Sigmoid colon (tissue), 6 donors: ENCODE measurements at regions not wholly inside any gene's neighbourhood (a gene's known extent, or its start where the extent isn't known, plus 50 kb on each side); places are given as distances from the start of the nearest gene placed in this dataset.

ENCODE experiments used
- DNase-seq: peaks from one replicate; pipeline ENCODE4 v3.0.0-alpha.2; 2019
- H3K27ac ChIP-seq, 4 donors: fragments of 200-600 bp; sonication (generic); one replicate each; pipeline ENCODE4 v1.5.1; 2016 to 2019; ENCODE audit warnings: mild to moderate bottlenecking in 1 of 4
- H3K27me3 ChIP-seq, 3 donors: fragments of 200-600 bp; sonication (generic); one replicate each; pipeline ENCODE4 v1.5.1; 2019; ENCODE audit warnings: mild to moderate bottlenecking in 1 of 3
- H3K36me3 ChIP-seq, 4 donors: fragments of 200-600 bp; sonication (generic); one replicate each; pipeline ENCODE4 v1.5.1; 2016 to 2019
- H3K4me1 ChIP-seq, 4 donors: fragments of 200-600 bp; sonication (generic); one replicate each; pipeline ENCODE4 v1.5.1; 2017 to 2019
- H3K4me3 ChIP-seq, 4 donors: fragments of 200-600 bp; sonication (generic); one replicate each; pipeline ENCODE4 v1.5.1; 2017 to 2019; ENCODE audit warnings: mild to moderate bottlenecking in 2 of 4, moderate library complexity in 1 of 4
- H3K9me3 ChIP-seq, 4 donors: fragments of 200-600 bp in 3 of 4; sonication (generic) in 3 of 4; one replicate each; pipeline versions ENCODE4 v1.5.1 to v1.6.1; 2013 to 2019
- EP300 ChIP-seq, 4 donors: sonication (generic); formaldehyde crosslinking; IDR thresholded peaks; one replicate each; pipeline ENCODE4 v1.6.1; 2017; ENCODE audit warnings: antibody characterized with exemption in 4 of 4
- POLR2A ChIP-seq, 2 donors: fragments of 450-650 bp; IDR thresholded peaks; one replicate each; pipeline ENCODE4 v1.6.1; 2016; ENCODE audit warnings: antibody characterized with exemption in 2 of 2, mild to moderate bottlenecking in 2 of 2, moderate library complexity in 2 of 2
- POLR2AphosphoS5 ChIP-seq, 4 donors: sonication (generic); formaldehyde crosslinking; IDR thresholded peaks; one replicate each; pipeline ENCODE4 v1.6.1; 2017; ENCODE audit warnings: antibody characterized with exemption in 4 of 4
- WGBS, 2 donors: extraction: QIAGEN DNeasy Blood & Tissue Kit; methylation state at CpG; one replicate each; pipeline ENCODE4 v1.1.7; 2013; 5-methylcytosine and 5-hydroxymethylcytosine counted together
- intact Hi-C: fragments of 100-400 bp; cut with DNase I; formaldehyde crosslinking; loops from one replicate; pipeline ENCODE4 v1.15.1; 2023
- TF ChIP-seq, protein P1 (sequence below), 4 experiments: fragments of 450-650 bp in 3 of 4; fragments of 200-600 bp in 1 of 4; IDR thresholded peaks; one replicate each; pipeline ENCODE4 v1.5.1; 2016 to 2019; ENCODE audit warnings: antibody characterized with exemption in 4 of 4, mild to moderate bottlenecking in 3 of 4, moderate library complexity in 2 of 4
- donor health status: healthy with polysubstance abuse.
- donor health status: healthy.

DNA sequence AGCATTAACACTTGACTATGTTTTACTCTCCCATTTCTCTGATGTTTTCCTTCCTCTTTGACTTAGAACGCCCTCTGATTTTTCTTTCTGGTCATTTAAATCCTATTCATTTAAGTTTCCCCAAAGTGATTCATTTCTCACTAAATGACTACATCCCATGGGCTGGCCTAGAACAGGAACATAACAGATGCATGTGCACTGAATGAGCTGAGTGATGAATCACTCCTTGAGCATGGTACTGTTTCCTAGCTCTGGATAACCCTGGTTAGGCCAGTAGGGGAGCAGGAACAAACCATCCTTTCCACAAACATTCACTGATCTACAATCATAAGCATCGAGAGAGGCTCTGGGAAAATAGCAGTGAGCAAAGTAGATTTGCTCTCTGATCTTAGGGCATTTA is 221.9 kb upstream of the SETBP1 start:
- DNase-seq: no peak
- Histone ChIP-seq H3K36me3 (no peaks in the 10 kb centered on the region), H3K4me3 (no peak overlapping the region), H3K9me3 (no peaks in the 10 kb centered on the region), H3K27ac (no peak overlapping the region), H3K27me3 (no peaks in the 10 kb centered on the region), H3K4me1 (peaks cover 0 to 7% (median 0%) of the 10 kb centered on the region in 4 donors)
- WGBS, 2 donors: 63 to 79% methylated on average over 2 of the region's 2 CpGs
- TF ChIP-seq POLR2AphosphoS5 (IDR thresholded peaks at IDR 0.05): no peak
- no peak for TF ChIP-seq EP300 (IDR thresholded peaks at IDR 0.05)
- TF ChIP-seq, protein P1, sequence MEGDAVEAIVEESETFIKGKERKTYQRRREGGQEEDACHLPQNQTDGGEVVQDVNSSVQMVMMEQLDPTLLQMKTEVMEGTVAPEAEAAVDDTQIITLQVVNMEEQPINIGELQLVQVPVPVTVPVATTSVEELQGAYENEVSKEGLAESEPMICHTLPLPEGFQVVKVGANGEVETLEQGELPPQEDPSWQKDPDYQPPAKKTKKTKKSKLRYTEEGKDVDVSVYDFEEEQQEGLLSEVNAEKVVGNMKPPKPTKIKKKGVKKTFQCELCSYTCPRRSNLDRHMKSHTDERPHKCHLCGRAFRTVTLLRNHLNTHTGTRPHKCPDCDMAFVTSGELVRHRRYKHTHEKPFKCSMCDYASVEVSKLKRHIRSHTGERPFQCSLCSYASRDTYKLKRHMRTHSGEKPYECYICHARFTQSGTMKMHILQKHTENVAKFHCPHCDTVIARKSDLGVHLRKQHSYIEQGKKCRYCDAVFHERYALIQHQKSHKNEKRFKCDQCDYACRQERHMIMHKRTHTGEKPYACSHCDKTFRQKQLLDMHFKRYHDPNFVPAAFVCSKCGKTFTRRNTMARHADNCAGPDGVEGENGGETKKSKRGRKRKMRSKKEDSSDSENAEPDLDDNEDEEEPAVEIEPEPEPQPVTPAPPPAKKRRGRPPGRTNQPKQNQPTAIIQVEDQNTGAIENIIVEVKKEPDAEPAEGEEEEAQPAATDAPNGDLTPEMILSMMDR (IDR thresholded peaks at IDR 0.05): no peak
- no peak for TF ChIP-seq POLR2A (IDR thresholded peaks at IDR 0.05)
- intact Hi-C loops: no loop called here

DNA sequence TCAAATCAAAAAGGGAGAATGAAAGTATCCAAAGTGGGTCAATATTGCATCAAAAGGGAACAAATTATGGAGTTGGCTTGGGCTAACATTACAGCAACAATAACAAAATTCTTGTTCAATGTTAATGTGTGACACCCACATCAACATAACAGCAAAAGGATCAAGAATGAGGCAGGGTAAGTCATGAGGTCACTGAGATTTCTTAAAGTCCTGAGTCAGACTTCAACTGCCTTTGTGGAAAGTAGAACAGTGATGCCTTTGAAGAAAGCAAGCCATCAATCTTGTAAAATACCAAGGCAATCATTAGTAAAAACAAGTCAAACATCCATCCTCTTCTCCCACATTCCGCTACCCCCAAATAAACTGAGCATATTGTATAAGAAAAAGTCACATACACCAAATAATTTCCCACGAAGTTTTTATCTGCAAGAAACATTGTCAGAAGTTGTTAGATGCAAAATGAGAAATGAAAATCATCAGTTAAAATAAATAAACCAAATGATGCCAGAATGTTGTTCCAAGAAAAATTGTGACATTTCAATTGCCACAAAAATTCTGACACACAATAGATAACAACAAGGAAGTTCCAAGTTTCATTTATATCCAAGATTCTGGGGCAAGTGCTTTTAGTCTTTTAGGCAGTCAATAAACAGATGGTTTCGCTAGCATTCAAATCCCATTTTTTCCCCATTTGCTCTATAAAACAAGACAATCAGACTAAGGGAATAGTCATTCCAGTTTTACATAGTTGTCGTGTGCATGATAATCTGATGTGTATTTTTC is 216.1 kb upstream of the SETBP1 start:
- 58 to 59% methylated on average over 4 of the region's 4 CpGs for WGBS, 2 donors
- Histone ChIP-seq H3K4me3 (no peak overlapping the region), H3K9me3 (no peaks in the 10 kb centered on the region), H3K27me3 (no peaks in the 10 kb centered on the region), H3K36me3 (no peaks in the 10 kb centered on the region), H3K27ac (peak overlapping the region in 1 of 4 donors; percentile 54), H3K4me1 (peaks cover 0 to 29% (median 13%) of the 10 kb centered on the region in 4 donors)
- TF ChIP-seq POLR2A (IDR thresholded peaks at IDR 0.05) (no peak), POLR2AphosphoS5 (IDR thresholded peaks at IDR 0.05) (no peak), EP300 (IDR thresholded peaks at IDR 0.05) (no peak)
- TF ChIP-seq, protein P1 (IDR thresholded peaks at IDR 0.05): no peak
- DNase-seq: no peak
- intact Hi-C loops: no loop called here

DNA sequence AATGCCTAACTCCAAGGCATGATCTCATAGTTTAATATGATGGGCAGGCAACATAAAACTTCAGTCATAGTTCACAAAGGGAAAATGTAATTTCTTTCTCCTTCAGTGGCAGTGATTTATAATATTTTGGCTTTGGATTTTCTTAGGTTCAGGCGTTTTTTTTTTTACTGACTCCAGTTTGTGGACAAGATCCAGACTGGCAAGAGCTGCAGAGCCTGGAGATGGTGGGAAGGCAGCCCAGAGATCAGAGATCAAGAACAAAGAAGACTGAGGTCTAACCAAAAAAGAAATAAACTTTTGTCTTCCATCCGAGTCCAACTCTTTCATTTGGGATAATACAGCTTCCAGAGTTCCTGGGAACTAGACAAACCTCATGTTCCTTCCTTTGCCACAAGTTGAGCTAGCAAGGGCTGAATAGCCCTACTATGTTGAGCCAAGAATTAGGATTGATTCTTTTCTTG is 215.3 kb upstream of the SETBP1 start:
- TF ChIP-seq EP300 (IDR thresholded peaks at IDR 0.05): no peak
- peak in 2 of 4 donors; percentile 54 to 55 for TF ChIP-seq POLR2AphosphoS5 (IDR thresholded peaks at IDR 0.05)
- no peaks in the 10 kb centered on the region for H3K9me3 ChIP-seq
- peak overlapping the region in 2 of 4 donors; percentile 14 to 54 for H3K27ac ChIP-seq

DNA sequence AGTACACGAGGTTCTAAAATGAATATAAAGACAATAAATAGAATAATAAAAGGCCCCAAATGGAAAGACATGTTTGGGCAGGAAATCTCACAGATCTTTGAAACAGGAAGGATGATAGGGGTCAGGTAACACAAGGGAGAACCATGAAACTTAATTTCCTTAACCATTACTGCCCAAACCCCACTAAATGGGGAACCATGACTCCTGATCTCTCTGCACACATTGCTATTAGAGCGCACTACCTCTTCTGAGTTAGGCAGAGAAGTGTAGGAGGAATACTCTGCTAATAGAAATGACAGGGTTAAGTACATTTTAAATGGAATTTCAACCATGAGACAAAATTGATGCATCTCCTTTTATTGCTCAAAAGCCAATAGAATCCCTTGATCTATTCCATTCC is 213.7 kb upstream of the SETBP1 start:
- Histone ChIP-seq H3K36me3 (no peaks in the 10 kb centered on the region), H3K4me1 (peaks cover 0 to 24% (median 13%) of the 10 kb centered on the region in 4 donors), H3K4me3 (no peak overlapping the region), H3K27me3 (no peaks in the 10 kb centered on the region), H3K9me3 (no peaks in the 10 kb centered on the region), H3K27ac (no peak overlapping the region)
- intact Hi-C loops: no loop called here
- no peak for DNase-seq
- TF ChIP-seq POLR2AphosphoS5 (IDR thresholded peaks at IDR 0.05) (no peak), EP300 (IDR thresholded peaks at IDR 0.05) (no peak), POLR2A (IDR thresholded peaks at IDR 0.05) (no peak)
- TF ChIP-seq, protein P1 (IDR thresholded peaks at IDR 0.05): no peak
- WGBS, 2 donors: 55 to 72% methylated on average over 2 of the region's 2 CpGs

More for the DNA sequence above, 215.3 kb upstream of the SETBP1 start:
- H3K4me1 ChIP-seq: peaks cover 0 to 29% (median 13%) of the 10 kb centered on the region in 4 donors
- H3K4me3 ChIP-seq: no peak overlapping the region
- H3K36me3 ChIP-seq: no peaks in the 10 kb centered on the region
- H3K27me3 ChIP-seq: no peaks in the 10 kb centered on the region
- intact Hi-C loops: no loop called here
- WGBS, 2 donors: 36 to 61% methylated on average over 2 of the region's 2 CpGs
- DNase-seq: no peak

DNA sequence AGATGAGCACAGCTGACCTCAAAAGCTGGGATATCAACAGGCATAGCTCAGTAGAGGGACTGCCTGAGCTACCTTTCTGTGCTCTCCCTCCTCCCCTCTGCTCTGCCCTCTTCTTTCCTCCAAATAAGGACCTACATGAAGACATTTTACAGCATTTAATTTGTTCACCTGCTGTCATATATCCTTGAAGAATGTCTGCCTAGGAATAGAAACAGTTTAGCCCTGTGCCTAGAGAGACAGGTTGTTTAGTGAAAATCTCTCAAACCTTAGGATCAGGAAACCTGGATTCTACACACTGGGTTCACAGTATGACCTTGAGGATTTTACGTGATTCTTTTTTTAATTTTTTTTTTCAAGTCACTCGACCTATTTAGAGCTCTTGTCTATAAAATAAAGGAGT is 213.0 kb upstream of the SETBP1 start:
- no peak overlapping the region for H3K4me3 ChIP-seq
- intact Hi-C loops: no loop called here
- peaks cover 0 to 24% (median 13%) of the 10 kb centered on the region in 4 donors for H3K4me1 ChIP-seq
- no peaks in the 10 kb centered on the region for H3K27me3 ChIP-seq
- no peaks in the 10 kb centered on the region for H3K36me3 ChIP-seq
- no peak overlapping the region for H3K27ac ChIP-seq
- DNase-seq: no peak
- no peaks in the 10 kb centered on the region for H3K9me3 ChIP-seq
- 51 to 74% methylated on average over 2 of the region's 2 CpGs for WGBS, 2 donors
- TF ChIP-seq, protein P1 (IDR thresholded peaks at IDR 0.05): no peak
- no peak for TF ChIP-seq POLR2AphosphoS5 (IDR thresholded peaks at IDR 0.05)
- TF ChIP-seq EP300 (IDR thresholded peaks at IDR 0.05): no peak
- no peak for TF ChIP-seq POLR2A (IDR thresholded peaks at IDR 0.05)
